HFF-Myc (cell line): ENCODE measurements at regions not wholly inside any gene's neighbourhood (a gene's known extent, or its start where the extent isn't known, plus 50 kb on each side); places are given as distances from the start of the nearest gene placed in this dataset.

Source experiments
- DNase-seq: peaks from one replicate; pipeline ENCODE4 v3.0.0-alpha.2; 2011; ENCODE audit warnings: low read depth; ENCODE audit errors: extremely low read depth
- H3K4me3 ChIP-seq: replicated peaks from 2 replicates; pipeline ENCODE4 v1.5.1; 2011; ENCODE audit warnings: low read depth, mild to moderate bottlenecking, control low read depth, low read length
- TF ChIP-seq, protein P1 (sequence below): IDR thresholded peaks from 2 replicates; pipeline ENCODE4 v1.5.1; 2012; ENCODE audit warnings: mild to moderate bottlenecking, low read depth, low read length, control low read depth; ENCODE audit errors: missing control alignments

DNA sequence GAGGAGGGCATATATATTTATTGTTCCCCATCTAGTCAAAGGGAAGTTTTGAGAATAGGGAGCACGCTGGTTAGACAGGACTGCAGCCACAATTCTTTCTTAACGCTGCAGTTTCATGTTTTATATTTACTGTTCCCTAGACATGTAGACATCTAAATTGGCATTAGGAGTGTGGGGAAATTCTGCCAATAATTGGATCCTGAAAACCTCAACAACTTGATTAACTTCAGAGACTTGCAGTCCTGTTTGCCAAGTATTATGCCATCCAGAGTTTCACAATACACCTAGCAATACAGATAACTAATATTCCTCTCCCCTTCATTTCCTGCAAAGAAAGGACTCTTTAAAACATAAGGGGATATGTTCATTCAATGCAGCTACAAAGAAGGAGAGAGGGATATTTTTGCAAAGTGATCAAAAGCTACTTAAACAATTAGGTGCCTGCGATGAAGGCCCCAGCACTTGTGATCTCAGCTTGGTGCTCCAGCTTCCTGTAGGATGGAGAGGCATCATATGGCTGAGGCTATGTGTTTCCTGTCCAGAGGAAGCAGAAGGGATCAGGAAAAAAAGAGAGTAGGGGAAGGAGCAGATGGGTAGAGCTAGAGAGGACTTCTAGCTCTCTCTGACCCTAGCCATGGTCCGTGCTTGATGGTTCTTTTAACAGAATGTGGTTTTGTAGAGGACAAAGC, 264.4 kb downstream of the MTX2 start:
- TF ChIP-seq, protein P1, sequence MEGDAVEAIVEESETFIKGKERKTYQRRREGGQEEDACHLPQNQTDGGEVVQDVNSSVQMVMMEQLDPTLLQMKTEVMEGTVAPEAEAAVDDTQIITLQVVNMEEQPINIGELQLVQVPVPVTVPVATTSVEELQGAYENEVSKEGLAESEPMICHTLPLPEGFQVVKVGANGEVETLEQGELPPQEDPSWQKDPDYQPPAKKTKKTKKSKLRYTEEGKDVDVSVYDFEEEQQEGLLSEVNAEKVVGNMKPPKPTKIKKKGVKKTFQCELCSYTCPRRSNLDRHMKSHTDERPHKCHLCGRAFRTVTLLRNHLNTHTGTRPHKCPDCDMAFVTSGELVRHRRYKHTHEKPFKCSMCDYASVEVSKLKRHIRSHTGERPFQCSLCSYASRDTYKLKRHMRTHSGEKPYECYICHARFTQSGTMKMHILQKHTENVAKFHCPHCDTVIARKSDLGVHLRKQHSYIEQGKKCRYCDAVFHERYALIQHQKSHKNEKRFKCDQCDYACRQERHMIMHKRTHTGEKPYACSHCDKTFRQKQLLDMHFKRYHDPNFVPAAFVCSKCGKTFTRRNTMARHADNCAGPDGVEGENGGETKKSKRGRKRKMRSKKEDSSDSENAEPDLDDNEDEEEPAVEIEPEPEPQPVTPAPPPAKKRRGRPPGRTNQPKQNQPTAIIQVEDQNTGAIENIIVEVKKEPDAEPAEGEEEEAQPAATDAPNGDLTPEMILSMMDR, result no peak
- no peak for DNase-seq

DNA sequence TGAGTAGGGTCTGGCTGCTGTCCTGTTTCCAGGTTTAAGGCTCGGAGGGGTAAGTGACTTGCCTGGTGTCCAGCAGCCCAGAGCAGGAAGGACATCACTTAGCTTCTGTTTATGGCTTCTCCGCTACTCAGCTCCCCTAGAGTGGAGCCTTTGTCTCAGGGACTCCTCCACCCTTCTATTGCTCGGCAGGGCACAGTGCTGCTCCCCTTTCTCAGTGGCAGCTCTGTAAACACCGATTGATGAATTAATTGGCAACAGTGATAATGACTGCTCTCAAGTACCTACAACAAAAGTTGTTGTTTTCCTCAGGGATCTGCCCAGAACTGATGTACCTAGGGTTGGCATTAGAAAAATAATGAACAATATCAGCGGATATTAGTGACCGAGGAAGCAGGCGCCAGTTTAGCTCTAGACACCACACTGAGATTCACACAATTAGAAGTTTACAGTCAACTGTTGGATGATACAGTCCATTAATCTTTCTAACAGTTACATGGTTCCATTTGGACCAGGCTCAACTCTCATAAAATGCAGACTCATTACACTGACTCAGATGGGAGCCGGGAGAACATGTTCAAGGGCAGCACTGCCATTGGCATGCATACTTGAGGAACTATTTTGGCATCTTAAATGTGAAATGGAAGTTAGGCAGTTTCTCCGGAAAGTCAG, 265.7 kb downstream of the MTX2 start:
- TF ChIP-seq, protein P1, result no peak
- DNase-seq, result no peak

More for the DNA sequence above, 264.4 kb downstream of the MTX2 start:
- H3K4me3 ChIP-seq, result no peak overlapping the region

DNA sequence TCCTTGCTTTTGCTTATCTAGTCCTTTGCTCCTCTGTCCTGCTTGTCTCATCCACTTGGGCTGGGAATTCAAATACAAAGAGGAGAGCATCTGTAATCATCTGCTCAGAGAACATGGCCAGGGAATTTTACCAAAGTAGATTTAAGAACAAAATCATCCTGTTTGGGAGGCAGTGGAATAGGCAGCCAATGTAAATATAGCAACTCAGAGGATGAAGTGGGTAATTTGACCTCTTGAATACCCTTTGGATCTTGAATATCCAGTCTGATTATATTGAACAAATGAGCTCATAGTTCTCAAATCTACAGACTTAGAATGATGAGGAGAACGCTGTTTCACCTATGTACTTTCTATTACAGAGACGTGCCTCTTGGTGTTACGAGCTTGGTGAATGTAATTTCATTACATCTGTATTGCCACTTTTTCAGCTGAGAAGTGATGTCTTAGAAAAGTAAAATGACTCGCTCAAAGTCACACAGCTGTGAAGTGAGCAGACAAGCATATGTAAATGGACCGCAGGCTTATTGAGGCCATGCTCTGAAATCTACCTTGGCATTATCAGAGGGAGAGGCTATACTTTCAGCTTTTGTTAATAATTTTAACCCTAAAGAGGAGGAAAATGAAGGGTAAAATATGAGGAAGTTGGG, 266.3 kb downstream of the MTX2 start:
- H3K4me3 ChIP-seq, result no peak overlapping the region
- DNase-seq, result no peak
- TF ChIP-seq, protein P1, result no peak

More for the DNA sequence above, 265.7 kb downstream of the MTX2 start:
- H3K4me3 ChIP-seq, result no peak overlapping the region

DNA sequence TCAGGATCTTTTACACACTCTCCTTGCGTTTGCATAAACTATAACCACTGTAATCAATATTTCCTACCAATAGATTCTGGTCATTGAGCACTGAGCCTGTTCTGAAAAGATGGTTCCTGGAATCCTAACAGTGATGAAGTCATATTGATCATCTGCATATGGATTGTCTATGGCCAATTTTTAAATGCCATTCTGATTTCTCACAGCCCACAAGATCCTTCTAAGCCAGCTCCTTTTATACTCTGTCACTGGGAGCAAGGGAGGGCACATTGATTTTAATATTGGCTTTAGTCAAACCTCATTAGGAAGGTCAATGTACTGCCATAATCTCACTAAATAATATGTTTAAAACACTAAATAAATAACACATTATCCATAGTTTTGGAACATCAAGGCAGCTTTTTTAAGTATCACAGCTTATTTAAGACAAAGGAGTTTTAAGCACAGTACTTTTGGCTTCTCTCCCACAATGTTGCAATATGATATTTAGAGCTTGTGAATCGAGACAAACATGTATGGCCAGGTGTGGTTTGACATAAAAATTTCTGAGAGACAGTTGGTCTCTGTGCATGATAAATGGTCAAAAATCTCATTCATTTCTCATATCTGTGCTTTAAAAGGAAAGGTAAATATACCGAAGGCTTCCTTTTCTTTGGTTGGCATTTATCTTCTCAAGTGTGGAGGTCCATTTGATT, 267.3 kb downstream of the MTX2 start:
- no peak overlapping the region for H3K4me3 ChIP-seq
- no peak for DNase-seq
- TF ChIP-seq, protein P1, result no peak

DNA sequence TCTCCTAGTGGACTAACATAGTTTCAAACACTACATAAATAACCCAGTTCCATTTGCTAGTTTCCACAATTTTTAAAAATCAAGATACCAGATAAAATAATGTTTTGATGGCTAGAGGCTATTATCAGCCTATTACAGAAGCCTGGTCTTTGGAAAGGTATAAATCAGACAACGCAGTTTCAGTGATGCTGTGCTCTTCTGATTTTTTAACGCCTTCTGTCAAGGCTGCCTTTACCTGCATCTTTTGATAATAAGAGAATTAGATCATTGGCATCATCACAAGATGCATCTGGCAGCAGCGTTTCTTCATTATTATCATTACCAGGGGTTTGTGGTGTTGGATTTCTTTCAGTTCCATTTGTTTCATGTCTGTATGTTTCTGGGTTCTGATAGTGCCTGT, 268.7 kb downstream of the MTX2 start:
- TF ChIP-seq, protein P1, result no peak
- no peak overlapping the region for H3K4me3 ChIP-seq
- DNase-seq, result no peak

DNA sequence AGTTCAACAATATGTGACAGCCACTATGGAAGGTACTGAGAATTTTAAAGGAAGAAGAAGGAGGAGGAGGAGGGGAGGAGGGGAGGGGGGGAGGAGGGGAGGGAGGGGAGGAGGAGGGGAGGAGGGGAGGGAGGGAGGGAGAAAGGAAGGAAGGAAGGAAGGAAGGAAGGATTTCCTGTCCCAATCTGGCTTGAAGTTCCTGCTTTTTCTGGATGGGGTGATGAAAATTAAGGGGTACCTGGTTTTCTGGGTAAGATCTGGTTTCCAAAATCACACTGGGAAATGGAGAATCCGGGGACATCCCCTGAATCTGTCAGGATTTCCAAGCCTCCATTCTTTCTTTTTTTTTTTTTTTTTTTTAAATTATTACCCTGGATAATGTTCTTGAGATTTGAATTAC, 271.8 kb downstream of the MTX2 start:
- TF ChIP-seq, protein P1, result no peak
- no peak overlapping the region for H3K4me3 ChIP-seq
- DNase-seq, result no peak
